NCI-H2107 treated with DMSO at 0.1 percent for 48 hours (cell line): ENCODE measurements at regions not wholly inside any gene's neighbourhood (a gene's known extent, or its start where the extent isn't known, plus 50 kb on each side); places are given as distances from the start of the nearest gene placed in this dataset.

Source experiments
- DNase-seq: peaks from one replicate; lab custom pipeline; 2025; ENCODE audit not compliant: unreplicated experiment; lab: John Stamatoyannopoulos, UW

- DNase-seq, result no peak
Measured at GRCh38 chr14:56494167-56494566, 85.4 kb upstream of the TMEM260 start.

- DNase-seq, result no peak
Measured at GRCh38 chr14:56498112-56498511, 81.5 kb upstream of the TMEM260 start.

- no peak for DNase-seq
Measured at GRCh38 chr14:56501909-56502530, 77.6 kb upstream of the TMEM260 start.

- no peak for DNase-seq
Measured at GRCh38 chr14:56505361-56505760, 74.2 kb upstream of the TMEM260 start.

GRCh38 chr14:56512521-56512920, 67.1 kb upstream of the TMEM260 start:
- no peak for DNase-seq

- no peak for DNase-seq
Measured at GRCh38 chr14:56514663-56515371, 64.8 kb upstream of the TMEM260 start.

- no peak for DNase-seq
Measured at GRCh38 chr14:56515739-56516138, 63.9 kb upstream of the TMEM260 start.

GRCh38 chr14:56522403-56522802, 57.2 kb upstream of the TMEM260 start:
- DNase-seq, result no peak

GRCh38 chr14:56524971-56525677, 54.5 kb upstream of the TMEM260 start:
- no peak for DNase-seq

GRCh38 chr14:56528927-56529326, 50.7 kb upstream of the TMEM260 start:
- DNase-seq, result no peak
